ENCODE measurements at regions not wholly inside any gene's neighbourhood (a gene's known extent, or its start where the extent isn't known, plus 50 kb on each side); places are given as distances from the start of the nearest gene placed in this dataset.

DNA sequence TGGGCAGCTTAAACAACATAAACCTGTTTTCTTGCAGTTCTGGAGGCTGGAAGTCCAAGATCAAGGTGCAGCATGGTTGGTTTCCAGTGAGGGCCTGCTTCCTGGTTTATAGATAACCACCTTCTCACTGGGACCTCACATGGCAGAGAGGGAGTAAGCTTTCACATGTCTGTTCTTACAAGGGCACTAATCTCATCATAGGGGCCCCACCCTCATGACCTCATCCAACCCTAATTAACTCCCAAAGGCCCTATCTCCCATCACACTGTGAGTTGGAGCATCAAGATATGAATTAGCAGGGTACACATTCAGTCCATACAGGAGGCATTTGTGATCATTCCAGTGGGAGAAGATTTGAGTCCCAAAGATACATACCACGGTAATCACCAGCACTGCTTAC, 50.5 kb upstream of the GRIN2A start:
- TF ChIP-seq EZH2 (IDR thresholded peaks at IDR 0.05) (no peak), CTCF (IDR thresholded peaks at IDR 0.05 in 2 of 3, conservative IDR thresholded peaks at IDR 0.05 in 1 of 3; ENCODE audit: borderline replicate concordance in 1 of 3, insufficient read depth in 1 of 3, low read depth in 2 of 3, low read length in 2 of 3) (no peak), EZH2phosphoT487 (IDR thresholded peaks at IDR 0.05; ENCODE audit: borderline replicate concordance) (no peak), POLR2AphosphoS5 (IDR thresholded peaks at IDR 0.05; ENCODE audit: low read depth, low read length) (no peak), TCF7L2 (IDR thresholded peaks at IDR 0.05; ENCODE audit: borderline replicate concordance, extremely low read depth, insufficient read depth, insufficient read length) (no peak), JUND (IDR thresholded peaks at IDR 0.05) (no peak), FOSL1 (IDR thresholded peaks at IDR 0.05; ENCODE audit: low read depth) (no peak), SP1 (IDR thresholded peaks at IDR 0.05; ENCODE audit: low read depth) (no peak), EGR1 (IDR thresholded peaks at IDR 0.05; ENCODE audit: low read depth) (no peak)
- TF ChIP-seq, protein P1, sequence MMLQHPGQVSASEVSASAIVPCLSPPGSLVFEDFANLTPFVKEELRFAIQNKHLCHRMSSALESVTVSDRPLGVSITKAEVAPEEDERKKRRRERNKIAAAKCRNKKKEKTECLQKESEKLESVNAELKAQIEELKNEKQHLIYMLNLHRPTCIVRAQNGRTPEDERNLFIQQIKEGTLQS (IDR thresholded peaks at IDR 0.05) = no peak
